C1 segment of cervical spinal cord (tissue), 14 donors: ENCODE measurements at regions not wholly inside any gene's neighbourhood (a gene's known extent, or its start where the extent isn't known, plus 50 kb on each side); places are given as distances from the start of the nearest gene placed in this dataset.
"Not testable (repeated sequence)": the region's sequence is repeated elsewhere in the genome, so short reads cannot be mapped to it uniquely, and the experiment has no call there.

Experiments
- DNase-seq, 14 donors: peaks; one replicate each; lab custom pipeline; 2025; lab: John Stamatoyannopoulos, UW

DNA sequence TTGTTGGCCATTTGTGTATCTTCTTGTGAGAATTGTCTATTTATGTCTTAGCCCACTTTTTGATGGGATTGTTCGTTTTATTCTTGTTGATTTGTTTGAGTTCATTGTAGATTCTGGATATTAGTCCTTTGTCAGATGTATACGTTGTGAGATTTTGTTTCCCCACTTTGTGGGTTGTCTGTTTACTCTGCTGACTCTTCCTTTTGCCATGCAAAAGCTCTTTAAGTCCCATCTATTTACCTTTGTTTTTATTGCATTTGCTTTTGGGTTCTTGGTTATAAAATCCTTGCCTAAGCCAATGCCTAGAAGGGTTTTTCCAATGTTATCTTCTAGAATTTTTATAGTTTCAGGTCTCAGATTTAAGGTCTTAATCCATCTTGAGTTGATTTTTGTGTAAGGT is 193.1 kb upstream of the STAC start:
- not testable (repeated sequence) for DNase-seq

DNA sequence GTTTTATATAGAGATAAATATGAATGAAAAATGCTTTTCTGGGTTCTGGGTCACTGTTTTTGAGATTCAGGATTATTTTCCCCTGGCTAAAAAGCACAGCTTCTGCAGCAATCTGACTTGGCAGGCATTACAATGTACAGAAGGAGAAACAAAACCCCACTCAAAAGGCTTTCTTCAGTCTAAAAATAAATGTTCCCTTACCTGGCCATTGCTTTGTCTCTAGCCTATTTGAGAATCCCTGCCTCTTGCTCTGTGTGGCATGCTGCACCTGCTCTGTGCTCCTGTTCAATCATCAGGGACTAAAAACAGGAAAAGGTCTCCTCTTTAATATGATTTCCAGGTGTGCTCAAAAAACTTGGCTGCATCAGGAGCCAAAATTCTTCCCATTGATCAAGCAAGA is 187.4 kb upstream of the STAC start:
- DNase-seq: peak in 1 of 14 donors; percentile 97

GRCh38 chr3:36193448-36193847 is 186.9 kb upstream of the STAC start:
- DNase-seq: no peak

- DNase-seq: no peak
These were observed 184.2 kb upstream of the STAC start for GRCh38 chr3:36196058-36196457.

DNA sequence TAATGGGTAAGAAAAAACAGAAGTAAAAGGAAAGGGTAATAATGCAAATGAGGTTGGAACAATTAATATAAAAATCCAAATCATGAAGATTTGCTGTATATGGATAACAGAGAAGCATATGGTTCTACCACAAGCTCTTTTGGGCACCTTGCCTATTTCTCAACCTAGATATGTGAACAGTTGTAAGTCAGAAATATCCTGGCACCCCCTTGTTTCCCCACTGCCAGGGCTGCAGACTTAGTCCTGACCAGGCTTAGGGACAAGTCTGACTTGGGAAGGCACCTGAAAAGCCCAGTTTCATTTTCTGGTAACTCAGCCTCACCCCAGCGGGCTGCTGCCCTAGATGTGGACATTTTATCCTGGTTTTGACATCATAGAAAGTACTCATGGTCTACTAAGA is 183.2 kb upstream of the STAC start:
- peak in 1 of 14 donors; percentile 89 for DNase-seq

DNA sequence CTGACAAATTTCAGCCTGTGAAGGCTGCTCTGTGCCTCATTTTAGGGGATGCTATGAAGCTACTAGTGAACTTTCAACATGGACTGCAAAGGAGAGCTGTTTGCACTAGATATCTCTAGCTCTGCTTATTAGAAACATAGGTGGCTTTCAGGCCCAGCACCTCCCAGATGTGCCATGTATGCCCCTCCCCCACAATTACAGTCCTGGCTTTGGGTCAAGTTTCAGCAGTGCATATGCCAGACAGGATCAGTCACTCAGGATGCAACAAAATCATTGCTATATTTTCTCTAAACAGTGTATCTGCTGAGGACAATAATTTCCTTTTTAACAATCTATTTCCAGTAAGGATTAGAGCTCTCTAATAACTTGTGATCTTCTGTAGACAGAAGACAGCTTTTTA is 178.8 kb upstream of the STAC start:
- DNase-seq: no peak

DNA sequence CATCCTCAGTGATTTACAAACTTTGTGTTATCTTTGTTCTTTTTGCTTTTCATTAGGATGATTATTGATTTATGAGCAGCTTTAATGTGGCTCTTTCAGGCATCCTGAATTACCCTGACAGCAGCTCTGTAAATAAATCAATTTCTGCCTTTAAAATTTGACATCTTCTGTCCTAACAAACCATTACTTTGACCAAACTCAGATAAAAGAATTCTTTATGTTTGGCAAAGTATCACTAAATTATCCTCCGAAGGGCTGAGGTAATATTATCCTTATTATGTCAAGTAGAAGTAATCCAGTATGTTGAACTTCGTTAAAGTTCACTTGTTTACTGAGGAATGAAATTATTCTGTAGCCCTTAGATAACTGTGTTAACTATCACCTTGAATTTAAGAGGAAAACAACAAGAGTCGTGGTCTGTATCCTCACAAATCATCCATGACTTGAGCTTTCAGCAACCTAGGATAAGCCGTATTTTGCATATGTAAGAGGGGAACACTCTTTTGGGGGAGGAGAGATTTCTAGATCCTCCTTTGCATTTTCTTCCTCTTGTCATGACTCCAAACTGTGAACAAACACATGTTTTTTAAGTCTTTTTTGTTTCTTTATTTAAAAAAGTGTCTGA is 173.2 kb upstream of the STAC start:
- DNase-seq: no peak

DNA sequence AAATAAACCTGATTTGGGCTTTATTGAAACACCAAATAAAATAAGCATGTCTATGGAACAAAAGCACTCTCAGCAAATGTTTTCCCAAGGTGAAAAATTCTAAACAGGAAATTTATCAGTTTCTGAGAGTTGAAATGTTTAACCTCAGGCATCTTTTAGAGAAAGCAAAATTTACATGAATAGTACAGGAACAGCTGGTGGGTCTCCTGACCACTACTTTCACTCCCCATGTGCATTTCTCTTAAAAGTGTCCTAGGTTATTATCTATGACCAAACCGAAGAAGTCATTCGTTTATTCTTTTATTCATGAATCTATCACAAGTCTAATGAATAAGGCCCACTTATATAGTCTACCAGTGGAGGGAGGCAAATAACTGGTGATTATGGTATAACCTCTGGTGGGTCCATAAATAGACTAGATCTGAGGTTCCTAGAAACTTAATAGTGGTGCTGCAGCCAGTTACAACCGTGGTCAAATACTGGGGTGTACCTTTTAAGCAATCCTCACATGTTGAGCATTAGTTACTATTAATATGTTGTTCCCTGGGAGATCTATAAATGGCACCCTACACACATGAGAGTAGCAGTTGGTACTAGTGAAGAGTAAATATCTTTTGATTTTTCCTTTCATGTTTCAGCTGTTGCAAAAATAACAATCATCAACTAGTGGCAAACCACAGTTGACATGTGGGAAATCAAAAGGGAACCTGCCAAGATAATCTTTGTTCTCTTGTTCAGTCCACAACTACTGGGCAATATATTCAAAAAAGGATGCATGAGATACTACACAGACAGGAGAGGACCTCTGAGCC is 169.3 kb upstream of the STAC start:
- no peak for DNase-seq

DNA sequence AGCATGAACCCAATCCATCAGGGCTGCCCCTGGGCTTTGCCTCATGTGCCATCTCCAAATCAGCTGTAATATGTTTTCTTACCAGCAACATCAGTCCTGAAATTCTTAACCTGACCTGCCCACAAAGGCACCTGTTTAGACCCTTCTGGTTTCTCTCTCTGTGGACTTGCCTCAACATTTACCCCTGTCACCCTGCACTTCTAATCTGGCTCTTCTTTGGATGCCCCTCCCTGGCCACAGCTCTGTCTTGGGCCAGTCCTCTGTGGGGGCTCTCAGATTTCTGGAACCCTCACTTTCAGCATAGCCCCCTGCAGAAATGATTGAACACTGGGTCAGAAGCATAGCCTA is 168.7 kb upstream of the STAC start:
- DNase-seq: no peak

GRCh38 chr3:36212251-36212650 is 168.1 kb upstream of the STAC start:
- DNase-seq: no peak

GRCh38 chr3:36214460-36214859 is 165.8 kb upstream of the STAC start:
- DNase-seq: peak in 1 of 14 donors; percentile 61

- DNase-seq: no peak
These were observed 165.1 kb upstream of the STAC start for GRCh38 chr3:36215241-36215640.

DNA sequence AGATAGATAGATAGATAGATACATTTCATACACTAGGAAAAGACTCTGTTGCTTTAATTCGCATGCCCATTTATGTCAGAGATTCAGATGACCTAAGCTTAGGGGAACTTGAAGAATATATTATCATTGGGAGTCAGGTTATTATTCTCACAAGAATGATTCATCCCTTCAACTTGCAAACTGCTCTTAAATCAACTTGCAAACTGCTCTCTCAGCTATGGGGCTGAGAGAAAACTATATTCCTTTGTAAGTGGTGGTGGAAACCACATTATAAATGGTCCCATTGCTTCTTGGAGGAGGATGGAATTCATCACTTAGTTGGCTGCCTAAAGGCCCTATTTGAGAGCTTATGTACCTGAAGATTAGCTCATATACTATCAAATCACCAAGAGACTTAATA is 160.9 kb upstream of the STAC start:
- no peak for DNase-seq

DNA sequence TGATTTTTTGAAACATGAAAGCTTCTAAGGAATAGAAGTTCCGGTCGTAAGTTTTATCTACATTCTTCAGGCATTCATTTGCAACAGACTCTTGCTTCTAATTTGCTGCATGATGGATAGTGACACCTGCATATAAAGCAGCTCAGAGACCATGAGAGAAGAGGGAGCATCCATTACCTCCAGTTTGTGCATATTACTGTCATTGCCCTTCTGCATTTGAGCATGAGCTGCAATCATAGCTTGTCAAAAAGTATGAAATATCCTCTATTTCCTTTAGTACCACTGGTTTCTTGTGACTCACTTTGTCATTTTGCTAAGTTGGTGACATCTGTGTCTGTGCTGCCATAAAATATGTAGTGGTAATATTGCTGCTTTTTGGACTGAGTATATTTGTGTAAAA is 160.1 kb upstream of the STAC start:
- DNase-seq: no peak

GRCh38 chr3:36221975-36222374 is 158.3 kb upstream of the STAC start:
- DNase-seq: no peak

DNA sequence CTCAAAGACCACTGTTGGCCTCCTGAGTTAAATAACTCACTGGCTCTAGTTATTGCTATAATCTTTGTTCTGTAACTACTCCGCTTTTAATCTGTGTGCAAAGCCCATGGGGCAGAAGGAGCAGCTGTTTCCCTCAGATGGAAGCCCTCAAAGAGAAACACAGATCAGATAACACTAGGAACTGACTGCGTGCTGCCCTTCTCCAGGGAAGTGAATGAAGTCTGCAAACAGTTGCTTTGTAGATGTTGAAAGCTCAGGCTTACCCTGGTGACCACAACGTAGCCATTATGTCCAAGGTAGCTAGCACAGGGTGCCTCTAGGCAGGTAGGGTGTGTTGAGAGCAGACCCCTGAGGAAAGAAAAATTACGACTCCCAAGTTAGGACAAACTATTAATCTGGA is 152.3 kb upstream of the STAC start:
- DNase-seq: no peak

DNA sequence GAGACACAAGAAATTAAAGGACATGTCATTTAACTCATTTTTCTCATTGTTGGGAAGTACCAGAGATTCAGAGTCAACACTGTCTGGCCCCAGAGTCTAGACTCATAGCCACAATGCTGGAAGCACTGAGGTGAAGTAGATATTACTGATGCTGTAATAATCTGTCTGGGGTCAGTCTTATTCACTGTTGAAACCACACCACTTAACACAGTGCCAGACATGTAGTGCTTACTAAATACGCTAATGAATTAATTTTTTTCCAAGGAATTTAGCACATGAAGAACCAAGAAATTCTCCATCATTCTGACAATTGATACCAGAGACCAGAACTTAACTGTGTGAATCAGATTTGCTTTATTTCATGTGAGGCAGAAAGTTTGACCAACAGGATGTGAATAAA is 150.8 kb upstream of the STAC start:
- no peak for DNase-seq

GRCh38 chr3:36232797-36233489 is 147.4 kb upstream of the STAC start:
- DNase-seq: no peak

- DNase-seq: no peak
These were observed 135.6 kb upstream of the STAC start for GRCh38 chr3:36244728-36245127.

GRCh38 chr3:36248374-36248773 is 131.9 kb upstream of the STAC start:
- DNase-seq: no peak

- DNase-seq: peak in 1 of 14 donors; percentile 0
These were observed 130.1 kb upstream of the STAC start for GRCh38 chr3:36250191-36250590.

GRCh38 chr3:36257158-36257852 is 123.0 kb upstream of the STAC start:
- no peak for DNase-seq
